ENCODE measurements at regions not wholly inside any gene's neighbourhood (a gene's known extent, or its start where the extent isn't known, plus 50 kb on each side); places are given as distances from the start of the nearest gene placed in this dataset.

DNA sequence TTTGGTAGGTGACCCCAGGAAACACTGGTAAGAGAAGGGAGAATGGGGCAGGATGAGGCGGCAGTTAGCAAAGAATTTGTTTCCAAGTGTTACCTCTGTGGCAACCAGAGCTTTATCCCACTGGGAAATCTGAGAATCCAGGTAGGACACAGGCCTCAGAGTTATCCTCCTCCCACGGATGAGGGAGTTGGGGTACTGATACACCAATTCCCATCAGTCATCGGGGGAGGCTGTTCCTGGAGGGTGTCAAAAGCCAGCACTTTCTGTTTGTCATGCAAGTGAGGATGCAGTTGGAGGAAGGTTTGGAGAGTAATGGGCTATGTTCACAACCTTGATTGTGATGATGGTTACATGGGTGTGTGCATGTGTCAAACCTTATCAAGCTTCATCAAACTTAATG lies 221.2 kb upstream of the SFSWAP start:
- TF ChIP-seq, protein P1, sequence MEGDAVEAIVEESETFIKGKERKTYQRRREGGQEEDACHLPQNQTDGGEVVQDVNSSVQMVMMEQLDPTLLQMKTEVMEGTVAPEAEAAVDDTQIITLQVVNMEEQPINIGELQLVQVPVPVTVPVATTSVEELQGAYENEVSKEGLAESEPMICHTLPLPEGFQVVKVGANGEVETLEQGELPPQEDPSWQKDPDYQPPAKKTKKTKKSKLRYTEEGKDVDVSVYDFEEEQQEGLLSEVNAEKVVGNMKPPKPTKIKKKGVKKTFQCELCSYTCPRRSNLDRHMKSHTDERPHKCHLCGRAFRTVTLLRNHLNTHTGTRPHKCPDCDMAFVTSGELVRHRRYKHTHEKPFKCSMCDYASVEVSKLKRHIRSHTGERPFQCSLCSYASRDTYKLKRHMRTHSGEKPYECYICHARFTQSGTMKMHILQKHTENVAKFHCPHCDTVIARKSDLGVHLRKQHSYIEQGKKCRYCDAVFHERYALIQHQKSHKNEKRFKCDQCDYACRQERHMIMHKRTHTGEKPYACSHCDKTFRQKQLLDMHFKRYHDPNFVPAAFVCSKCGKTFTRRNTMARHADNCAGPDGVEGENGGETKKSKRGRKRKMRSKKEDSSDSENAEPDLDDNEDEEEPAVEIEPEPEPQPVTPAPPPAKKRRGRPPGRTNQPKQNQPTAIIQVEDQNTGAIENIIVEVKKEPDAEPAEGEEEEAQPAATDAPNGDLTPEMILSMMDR (conservative IDR thresholded peaks at IDR 0.05; ENCODE audit: low read depth, low read length), result no peak
- TF ChIP-seq POLR2A (IDR thresholded peaks at IDR 0.05; ENCODE audit: low read depth, low read length), result no peak
- TF ChIP-seq MAFK (IDR thresholded peaks at IDR 0.05; ENCODE audit: low read depth, low read length), result no peak
- no peak for TF ChIP-seq MXI1 (IDR thresholded peaks at IDR 0.05; ENCODE audit: borderline replicate concordance, low read depth, low read length)
- no peak for TF ChIP-seq RCOR1 (IDR thresholded peaks at IDR 0.05; ENCODE audit: insufficient replicate concordance, low read length)
- no peak for TF ChIP-seq FOS (IDR thresholded peaks at IDR 0.05; ENCODE audit: low read depth, low read length)
- no peak for TF ChIP-seq RAD21 (IDR thresholded peaks at IDR 0.05; ENCODE audit: low read length)
- TF ChIP-seq ELK1 (IDR thresholded peaks at IDR 0.05; ENCODE audit: borderline replicate concordance, low read depth, low read length), result no peak
- no peak for TF ChIP-seq SMC3 (IDR thresholded peaks at IDR 0.05; ENCODE audit: low read depth, low read length)
- no peak for TF ChIP-seq CEBPB (IDR thresholded peaks at IDR 0.05; ENCODE audit: low read depth, low read length)
- no peak for TF ChIP-seq RFX5 (IDR thresholded peaks at IDR 0.05; ENCODE audit: low read depth, low read length)
- TF ChIP-seq MAZ (IDR thresholded peaks at IDR 0.05; ENCODE audit: borderline replicate concordance, low read depth, low read length), result no peak
- TF ChIP-seq, protein P2, sequence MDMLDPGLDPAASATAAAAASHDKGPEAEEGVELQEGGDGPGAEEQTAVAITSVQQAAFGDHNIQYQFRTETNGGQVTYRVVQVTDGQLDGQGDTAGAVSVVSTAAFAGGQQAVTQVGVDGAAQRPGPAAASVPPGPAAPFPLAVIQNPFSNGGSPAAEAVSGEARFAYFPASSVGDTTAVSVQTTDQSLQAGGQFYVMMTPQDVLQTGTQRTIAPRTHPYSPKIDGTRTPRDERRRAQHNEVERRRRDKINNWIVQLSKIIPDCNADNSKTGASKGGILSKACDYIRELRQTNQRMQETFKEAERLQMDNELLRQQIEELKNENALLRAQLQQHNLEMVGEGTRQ (IDR thresholded peaks at IDR 0.05; ENCODE audit: low read depth, low read length), result no peak
- TF ChIP-seq BHLHE40 (IDR thresholded peaks at IDR 0.05; ENCODE audit: low read depth, low read length), result no peak

Data from IMR-90 (cell line).